ENCODE measurements at regions not wholly inside any gene's neighbourhood (a gene's known extent, or its start where the extent isn't known, plus 50 kb on each side); places are given as distances from the start of the nearest gene placed in this dataset.
A peak's percentile ranks its signal among the peaks of the same experiment; 100 is the strongest.

- no peaks in the 10 kb centered on the region for H3K9me3 ChIP-seq
- no peak for DNase-seq
- peak overlapping the region in 4 of 8 donors; percentile 22 to 54 (median 35) for H3K27ac ChIP-seq
- no peak overlapping the region for H3K4me3 ChIP-seq
- TF ChIP-seq POLR2A (IDR thresholded peaks at IDR 0.05) (no peak), POLR2AphosphoS5 (IDR thresholded peaks at IDR 0.05) (peak in 1 of 3 donors; percentile 26)
- intact Hi-C loops (cut with DNase I; ENCODE audit: low total_unique reads) = no loop called here
- H3K27me3 ChIP-seq (replicated peaks in 1 of 7) = peaks cover 0 to 5% (median 0%) of the 10 kb centered on the region in 7 donors
- H3K36me3 ChIP-seq = no peaks in the 10 kb centered on the region
- 20 to 38% (median 35%) methylated on average over 11 of the region's 11 CpGs for WGBS, 5 donors
- H3K4me1 ChIP-seq = no peaks in the 10 kb centered on the region
These were observed 80.7 kb upstream of the CXCL12 start for GRCh38 chr10:44465401-44466115.

- Histone ChIP-seq H3K27ac (peak overlapping the region in 1 of 8 donors; percentile 54), H3K27me3 (replicated peaks in 1 of 7) (peaks cover 0 to 5% (median 0%) of the 10 kb centered on the region in 7 donors), H3K36me3 (no peaks in the 10 kb centered on the region), H3K4me1 (no peaks in the 10 kb centered on the region), H3K4me3 (no peak overlapping the region), H3K9me3 (no peaks in the 10 kb centered on the region)
- no peak for DNase-seq
- TF ChIP-seq POLR2AphosphoS5 (IDR thresholded peaks at IDR 0.05) (no peak), POLR2A (IDR thresholded peaks at IDR 0.05) (no peak), CTCF (IDR thresholded peaks at IDR 0.05 in 8 of 11, conservative IDR thresholded peaks at IDR 0.05 in 3 of 11) (no peak)
- WGBS, 5 donors = 69 to 89% (median 80%) methylated on average over 2 of the region's 2 CpGs
- intact Hi-C loops (cut with DNase I; ENCODE audit: low total_unique reads) = no loop called here
These were observed 81.3 kb upstream of the CXCL12 start for GRCh38 chr10:44466236-44466635.

- intact Hi-C loops (cut with DNase I; ENCODE audit: low total_unique reads) = no loop called here
These were observed 82.2 kb upstream of the CXCL12 start for GRCh38 chr10:44467090-44467489.

GRCh38 chr10:44467900-44468299 lies 83.0 kb upstream of the CXCL12 start:
- 71 to 100% (median 86%) methylated on average over 2 to 4 of the region's 4 CpGs for WGBS, 5 donors
- Histone ChIP-seq H3K4me3 (no peak overlapping the region), H3K4me1 (no peaks in the 10 kb centered on the region), H3K27me3 (replicated peaks in 1 of 7) (peaks cover 0 to 5% (median 0%) of the 10 kb centered on the region in 7 donors), H3K36me3 (no peaks in the 10 kb centered on the region), H3K27ac (no peak overlapping the region), H3K9me3 (no peaks in the 10 kb centered on the region)
- intact Hi-C loops (cut with DNase I; ENCODE audit: low total_unique reads) = no loop called here
- no peak for TF ChIP-seq POLR2A (IDR thresholded peaks at IDR 0.05)
- TF ChIP-seq CTCF (IDR thresholded peaks at IDR 0.05 in 8 of 11, conservative IDR thresholded peaks at IDR 0.05 in 3 of 11) = no peak
- TF ChIP-seq POLR2AphosphoS5 (IDR thresholded peaks at IDR 0.05) = no peak
- no peak for DNase-seq

More at GRCh38 chr10:44467090-44467489, 82.2 kb upstream of the CXCL12 start:
- WGBS, 5 donors = 28 to 69% (median 40%) methylated on average over 2 of the region's 2 CpGs
- H3K4me3 ChIP-seq = no peak overlapping the region
- H3K27ac ChIP-seq = no peak overlapping the region
- H3K9me3 ChIP-seq = no peaks in the 10 kb centered on the region
- no peaks in the 10 kb centered on the region for H3K36me3 ChIP-seq
- TF ChIP-seq POLR2A (IDR thresholded peaks at IDR 0.05) = no peak
- no peaks in the 10 kb centered on the region for H3K4me1 ChIP-seq
- H3K27me3 ChIP-seq (replicated peaks in 1 of 7) = peaks cover 0 to 5% (median 0%) of the 10 kb centered on the region in 7 donors
- DNase-seq = no peak

- peaks cover 0 to 5% (median 0%) of the 10 kb centered on the region in 7 donors for H3K27me3 ChIP-seq (replicated peaks in 1 of 7)
These were observed 83.6 kb upstream of the CXCL12 start for GRCh38 chr10:44468525-44468924.

More at GRCh38 chr10:44468525-44468924, 83.6 kb upstream of the CXCL12 start:
- no peaks in the 10 kb centered on the region for H3K9me3 ChIP-seq
- DNase-seq = no peak
- TF ChIP-seq POLR2A (IDR thresholded peaks at IDR 0.05) (no peak), POLR2AphosphoS5 (IDR thresholded peaks at IDR 0.05) (no peak), CTCF (IDR thresholded peaks at IDR 0.05 in 8 of 11, conservative IDR thresholded peaks at IDR 0.05 in 3 of 11) (no peak)
- H3K4me1 ChIP-seq = no peaks in the 10 kb centered on the region
- H3K4me3 ChIP-seq = no peak overlapping the region
- 73 to 88% (median 80%) methylated on average over 7 to 11 of the region's 11 CpGs for WGBS, 5 donors
- intact Hi-C loops (cut with DNase I; ENCODE audit: low total_unique reads) = no loop called here
- H3K36me3 ChIP-seq = no peaks in the 10 kb centered on the region
- H3K27ac ChIP-seq = no peak overlapping the region

Data from spleen (tissue), 11 donors.